SK-N-SH (cell line): ENCODE measurements at regions not wholly inside any gene's neighbourhood (a gene's known extent, or its start where the extent isn't known, plus 50 kb on each side); places are given as distances from the start of the nearest gene placed in this dataset.
"Not testable (repeated sequence)": the region's sequence is repeated elsewhere in the genome, so short reads cannot be mapped to it uniquely, and the experiment has no call there.

ENCODE experiments used
- CTCF ChIA-PET: fragments of 300-600, 350-600 bp; formaldehyde crosslinking; extraction: SDS; loops from one replicate; lab custom pipeline; 2021; lab: Yijun Ruan, JAX
- POLR2A ChIA-PET: fragments of 350-600 bp; sonication (Branson Sonifier 250); formaldehyde crosslinking; extraction: SDS; loops from one replicate; lab custom pipeline; 2020; ENCODE audit warnings: antibody characterized with exemption, inconsistent platforms; lab: Yijun Ruan, JAX
- DNase-seq: peaks from one replicate; pipeline ENCODE4 v3.0.0; 2012
- H2AFZ ChIP-seq: fragments of 200-600 bp; sonication (generic); 2 replicates; pipeline ENCODE4 v1.8.1; 2016; ENCODE audit warnings: antibody characterized with exemption, mild to moderate bottlenecking, low read depth
- H3F3A ChIP-seq: fragments of 200-600 bp; sonication (generic); replicated peaks from 2 replicates; pipeline ENCODE3; 2016; ENCODE audit warnings: antibody characterized with exemption, mild to moderate bottlenecking; ENCODE audit not compliant: insufficient read depth
- H3K27ac ChIP-seq, 2 experiments: fragments of 200-500 bp in 1 of 2; fragments of 200-600 bp in 1 of 2; sonication (Bioruptor generic) in 1 of 2; sonication (generic), shearing (Covaris generic) in 1 of 2; 2 replicates each; pipeline versions ENCODE4 v1.5.1 to v1.6.1; 2014 to 2016; ENCODE audit warnings: low read depth in 2 of 2, inconsistent platforms in 1 of 2, low read length in 1 of 2, mild to moderate bottlenecking in 1 of 2, mixed read lengths in 1 of 2
- H3K27me3 ChIP-seq: fragments of 200-600 bp; sonication (generic), shearing (Covaris generic); 2 replicates; pipeline ENCODE4 v1.6.1; 2016; ENCODE audit warnings: mixed run types; ENCODE audit not compliant: insufficient read depth
- H3K36me3 ChIP-seq, 2 experiments: fragments of 200-500 bp in 1 of 2; fragments of 200-600 bp in 1 of 2; sonication (Bioruptor generic) in 1 of 2; sonication (generic) in 1 of 2; replicated peaks in 1 of 2; 2 replicates each; pipeline versions ENCODE3 to v1.5.1; 2014 to 2016; ENCODE audit warnings: low read length in 1 of 2, mild to moderate bottlenecking in 1 of 2; ENCODE audit not compliant: insufficient read depth in 2 of 2, control insufficient read depth in 1 of 2
- H3K4me1 ChIP-seq, 2 experiments: fragments of 200-500 bp in 1 of 2; fragments of 200-600 bp in 1 of 2; sonication (Bioruptor generic) in 1 of 2; sonication (generic), shearing (Covaris generic) in 1 of 2; 2 replicates each; pipeline versions ENCODE4 v1.5.1 to v1.6.1; 2014 to 2016; ENCODE audit warnings: low read depth in 1 of 2, low read length in 1 of 2, mixed run types in 1 of 2; ENCODE audit not compliant: insufficient read depth in 2 of 2, control insufficient read depth in 1 of 2
- H3K4me2 ChIP-seq: fragments of 200-600 bp; sonication (generic), shearing (Covaris generic); 2 replicates; pipeline ENCODE4 v1.6.1; 2017; ENCODE audit warnings: mixed run types
- H3K4me3 ChIP-seq, 2 experiments: fragments of 200-500 bp in 1 of 2; fragments of 200-600 bp in 1 of 2; sonication (Bioruptor generic) in 1 of 2; sonication (generic), shearing (Covaris generic) in 1 of 2; 2 replicates each; pipeline versions ENCODE4 v1.5.1 to v1.8.1; 2014 to 2016; ENCODE audit warnings: low read depth in 2 of 2, inconsistent platforms in 1 of 2, low read length in 1 of 2, mild to moderate bottlenecking in 1 of 2, mixed read lengths in 1 of 2, moderate library complexity in 1 of 2
- H3K79me2 ChIP-seq: fragments of 200-600 bp; sonication (generic); 2 replicates; pipeline ENCODE4 v1.8.1; 2017; ENCODE audit warnings: mild to moderate bottlenecking; ENCODE audit not compliant: insufficient read depth
- H3K9ac ChIP-seq: fragments of 200-600 bp; sonication (generic); 2 replicates; pipeline ENCODE4 v1.6.1; 2017; ENCODE audit warnings: mixed run types
- H3K9me2 ChIP-seq: fragments of 200-600 bp; sonication (generic); 2 replicates; pipeline ENCODE4 v1.6.1; 2017; ENCODE audit warnings: mixed run types
- H3K9me3 ChIP-seq: fragments of 200-600 bp; sonication (generic); 2 replicates; pipeline ENCODE4 v1.6.1; 2017; ENCODE audit warnings: mixed run types, mild to moderate bottlenecking, moderate library complexity
- H4K20me1 ChIP-seq: fragments of 200-600 bp; sonication (generic); 2 replicates; pipeline ENCODE4 v1.6.1; 2017; ENCODE audit warnings: mild to moderate bottlenecking, mixed run types; ENCODE audit not compliant: insufficient read depth
- CTCF ChIP-seq: fragments of 200-600 bp; sonication (generic); IDR thresholded peaks from 2 replicates; pipeline ENCODE4 v1.6.1; 2017; ENCODE audit warnings: antibody characterized with exemption, mild to moderate bottlenecking, moderate library complexity
- EP300 ChIP-seq, 2 experiments: IDR thresholded peaks; 2 replicates each; pipeline versions ENCODE4 v1.4.0 to v1.6.1; 2012; ENCODE audit warnings: borderline replicate concordance in 1 of 2, low read depth in 1 of 2, low read length in 1 of 2
- EZH2phosphoT487 ChIP-seq: fragments of 200-600 bp; sonication (generic); IDR thresholded peaks from 2 replicates; pipeline ENCODE4 v1.6.1; 2017; ENCODE audit warnings: low read depth, mixed run types, mild to moderate bottlenecking, antibody characterized with exemption, moderate library complexity, borderline replicate concordance
- FOSL2 ChIP-seq: IDR thresholded peaks from 2 replicates; pipeline ENCODE4 v1.4.0; 2012; ENCODE audit warnings: low read depth, mild to moderate bottlenecking, moderate library complexity, borderline replicate concordance
- GABPA ChIP-seq: IDR thresholded peaks from 2 replicates; pipeline ENCODE4 v1.4.0; 2012; ENCODE audit warnings: low read depth, mild to moderate bottlenecking
- JUND ChIP-seq: IDR thresholded peaks from 2 replicates; pipeline ENCODE4 v1.4.0; 2012
- MEF2A ChIP-seq: IDR thresholded peaks from 2 replicates; pipeline ENCODE4 v1.4.0; 2012; ENCODE audit warnings: low read depth, borderline replicate concordance
- NRF1 ChIP-seq: IDR thresholded peaks from 2 replicates; pipeline ENCODE4 v1.6.1; 2012; ENCODE audit warnings: low read depth, mild to moderate bottlenecking, low read length
- REST ChIP-seq: IDR thresholded peaks from 2 replicates; pipeline ENCODE4 v1.6.1; 2012; ENCODE audit warnings: mild to moderate bottlenecking, low read depth, low read length, moderate library complexity
- RFX5 ChIP-seq: IDR thresholded peaks from 2 replicates; pipeline ENCODE4 v1.6.1; 2012; ENCODE audit warnings: mild to moderate bottlenecking, improper control_type of control experiment, low read length
- SIN3A ChIP-seq: IDR thresholded peaks from 2 replicates; pipeline ENCODE4 v1.6.1; 2012; ENCODE audit warnings: low read depth, mild to moderate bottlenecking, low read length, moderate library complexity, borderline replicate concordance
- TEAD4 ChIP-seq: IDR thresholded peaks from 2 replicates; pipeline ENCODE4 v1.4.0; 2012; ENCODE audit warnings: mild to moderate bottlenecking, borderline replicate concordance; ENCODE audit not compliant: insufficient read depth
- WGBS: methylation state at CpG from one replicate; pipeline ENCODE4 v1.1.6; 2017; ENCODE audit warnings: low lambda C conversion rate; 5-methylcytosine and 5-hydroxymethylcytosine counted together

DNA sequence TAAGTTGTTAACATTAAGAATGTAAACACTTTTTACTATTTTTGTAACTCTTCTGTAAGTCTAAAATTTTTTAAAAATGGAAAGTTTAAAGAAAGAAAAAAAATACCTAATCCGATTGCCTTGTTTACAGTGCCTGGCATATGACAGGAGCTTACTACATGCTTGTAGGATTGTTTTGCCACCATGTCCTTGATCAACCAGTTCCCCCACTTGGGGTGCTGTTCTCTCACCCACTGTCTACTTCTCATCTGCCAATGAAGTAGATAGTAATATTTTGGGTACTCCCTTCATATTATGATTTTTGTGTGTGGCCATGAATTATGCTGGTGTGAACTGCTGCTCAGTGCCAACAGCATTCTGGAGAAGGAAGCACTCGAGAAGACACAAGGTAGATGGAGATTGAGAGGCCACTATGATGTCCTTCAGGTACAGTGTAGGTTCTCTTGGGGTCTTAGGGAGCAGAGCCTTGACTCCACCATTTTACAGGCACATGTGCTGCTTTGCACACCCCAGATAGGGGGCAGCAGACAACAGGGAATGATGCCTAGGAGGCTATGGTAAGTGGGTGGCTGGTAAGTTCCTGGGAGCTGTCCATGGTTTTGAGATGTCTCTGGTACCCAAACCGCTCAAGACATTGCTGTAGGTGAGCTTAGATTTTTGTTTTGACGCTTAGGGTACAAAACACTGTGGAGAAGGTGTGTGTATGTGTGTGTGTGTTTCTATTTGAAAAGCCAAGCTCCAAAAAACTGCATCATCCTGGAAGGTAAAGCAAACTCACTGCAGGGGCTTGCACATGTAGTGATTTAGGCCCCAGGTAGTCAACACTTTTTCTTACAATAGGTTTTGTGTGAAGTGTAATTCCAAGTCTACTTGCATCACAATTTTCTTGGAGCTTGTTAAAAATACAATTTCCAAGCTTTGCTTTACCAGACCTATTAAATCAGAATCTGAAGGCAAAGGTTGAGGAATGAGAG is 494.5 kb upstream of the LARGE1 start (continued):
- TF ChIP-seq MEF2A (no peak), JUND (no peak)
- TF ChIP-seq, all 33 proteins: peak for 4

GRCh38 chr22:34416022-34416860 is 496.0 kb upstream of the LARGE1 start:
- TF ChIP-seq CTCF (no peak), NRF1 (no peak)
- Histone ChIP-seq H3K4me3 (no peak overlapping the region), H4K20me1 (no peaks in the 10 kb centered on the region), H3F3A (no peaks in the 10 kb centered on the region), H3K9me2 (no peaks in the 10 kb centered on the region), H3K4me2 (no peak overlapping the region), H3K79me2 (no peaks in the 10 kb centered on the region), H3K4me1 (no peaks in the 10 kb centered on the region), H2AFZ (no peak overlapping the region), H3K9ac (no peak overlapping the region), H3K9me3 (no peaks in the 10 kb centered on the region), H3K27me3 (no peaks in the 10 kb centered on the region), H3K36me3 (no peaks in the 10 kb centered on the region), H3K27ac (no peak overlapping the region)
- POLR2A ChIA-PET, result no interaction called here
- CTCF ChIA-PET, result interaction anchor here (0.8 to 2.2 kb wide), 3 partner anchors 16 to 608 kb away, joined by 3 to 8 read pairs (median 6); no protein-coding TSS in a partner anchor
- 4% methylated on average over 7 of the region's 7 CpGs for WGBS
- no peak for DNase-seq

- CTCF ChIA-PET, H3K4me3 ChIP-seq, H3K9me3 ChIP-seq, H3K79me2 ChIP-seq, H3K27ac ChIP-seq, H3F3A ChIP-seq, POLR2A ChIA-PET, H3K4me2 ChIP-seq, H3K36me3 ChIP-seq, H2AFZ ChIP-seq, H3K9me2 ChIP-seq, DNase-seq, H4K20me1 ChIP-seq, H3K27me3 ChIP-seq, H3K9ac ChIP-seq, H3K4me1 ChIP-seq: not testable (repeated sequence)
- WGBS, result 16% methylated on average over 8 of the region's 8 CpGs
Measured at GRCh38 chr22:34422948-34423347, 502.7 kb upstream of the LARGE1 start.

GRCh38 chr22:34427436-34427835 is 507.2 kb upstream of the LARGE1 start:
- no peaks in the 10 kb centered on the region for H3K9me3 ChIP-seq
- no peak overlapping the region for H3K9ac ChIP-seq
- TF ChIP-seq TEAD4 (no peak), FOSL2 (no peak), REST (no peak), SIN3A (no peak), GABPA (no peak), EZH2phosphoT487 (no peak), EP300 (IDR thresholded peaks at IDR 0.05; ENCODE audit: borderline replicate concordance in 1 of 2, low read depth in 1 of 2, low read length in 1 of 2) (no peak), RFX5 (no peak)

More at GRCh38 chr22:34427436-34427835, 507.2 kb upstream of the LARGE1 start:
- H3K36me3 ChIP-seq, result no peaks in the 10 kb centered on the region
- WGBS, result 33% methylated on average over 4 of the region's 4 CpGs
- H3K9me2 ChIP-seq, result no peaks in the 10 kb centered on the region
- no peak overlapping the region for H2AFZ ChIP-seq
- POLR2A ChIA-PET, result no interaction called here
- H3F3A ChIP-seq, result no peaks in the 10 kb centered on the region
- CTCF ChIA-PET, result no interaction called here
- H3K4me3 ChIP-seq, result no peak overlapping the region
- no peak overlapping the region for H3K27ac ChIP-seq
- no peaks in the 10 kb centered on the region for H3K4me1 ChIP-seq
- no peaks in the 10 kb centered on the region for H3K79me2 ChIP-seq
- no peaks in the 10 kb centered on the region for H4K20me1 ChIP-seq
- no peaks in the 10 kb centered on the region for H3K27me3 ChIP-seq
- no peak for DNase-seq
- no peak overlapping the region for H3K4me2 ChIP-seq
